ENCODE measurements at regions not wholly inside any gene's neighbourhood (a gene's known extent, or its start where the extent isn't known, plus 50 kb on each side); places are given as distances from the start of the nearest gene placed in this dataset.

DNA sequence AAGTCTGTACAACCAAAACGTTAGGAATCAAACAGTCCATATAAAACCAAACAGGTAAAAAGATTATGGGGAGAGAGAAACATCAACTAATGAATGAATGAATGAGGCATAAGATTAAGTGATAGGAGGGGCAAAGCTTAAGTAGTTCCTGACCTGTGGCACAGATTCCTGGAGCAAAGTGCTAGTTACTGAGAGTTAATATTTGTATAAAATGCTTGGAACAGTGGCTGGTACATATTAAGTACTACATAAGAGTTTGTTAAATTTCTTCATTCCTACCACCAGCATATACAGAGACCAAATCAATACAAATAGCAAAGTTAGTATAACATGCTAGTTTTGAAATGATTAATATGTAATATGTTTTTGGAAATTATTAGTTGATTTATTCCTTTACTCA is 363.7 kb downstream of the ADAM29 start:
- no peak for DNase-seq (ENCODE audit: low read depth)
- no peak overlapping the region for H3K4me3 ChIP-seq (ENCODE audit: control insufficient read depth, low read depth, low read length)
- TF ChIP-seq, protein P1, sequence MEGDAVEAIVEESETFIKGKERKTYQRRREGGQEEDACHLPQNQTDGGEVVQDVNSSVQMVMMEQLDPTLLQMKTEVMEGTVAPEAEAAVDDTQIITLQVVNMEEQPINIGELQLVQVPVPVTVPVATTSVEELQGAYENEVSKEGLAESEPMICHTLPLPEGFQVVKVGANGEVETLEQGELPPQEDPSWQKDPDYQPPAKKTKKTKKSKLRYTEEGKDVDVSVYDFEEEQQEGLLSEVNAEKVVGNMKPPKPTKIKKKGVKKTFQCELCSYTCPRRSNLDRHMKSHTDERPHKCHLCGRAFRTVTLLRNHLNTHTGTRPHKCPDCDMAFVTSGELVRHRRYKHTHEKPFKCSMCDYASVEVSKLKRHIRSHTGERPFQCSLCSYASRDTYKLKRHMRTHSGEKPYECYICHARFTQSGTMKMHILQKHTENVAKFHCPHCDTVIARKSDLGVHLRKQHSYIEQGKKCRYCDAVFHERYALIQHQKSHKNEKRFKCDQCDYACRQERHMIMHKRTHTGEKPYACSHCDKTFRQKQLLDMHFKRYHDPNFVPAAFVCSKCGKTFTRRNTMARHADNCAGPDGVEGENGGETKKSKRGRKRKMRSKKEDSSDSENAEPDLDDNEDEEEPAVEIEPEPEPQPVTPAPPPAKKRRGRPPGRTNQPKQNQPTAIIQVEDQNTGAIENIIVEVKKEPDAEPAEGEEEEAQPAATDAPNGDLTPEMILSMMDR (conservative IDR thresholded peaks at IDR 0.05; ENCODE audit: control insufficient read depth, insufficient read depth, low read depth, low read length) = no peak

DNA sequence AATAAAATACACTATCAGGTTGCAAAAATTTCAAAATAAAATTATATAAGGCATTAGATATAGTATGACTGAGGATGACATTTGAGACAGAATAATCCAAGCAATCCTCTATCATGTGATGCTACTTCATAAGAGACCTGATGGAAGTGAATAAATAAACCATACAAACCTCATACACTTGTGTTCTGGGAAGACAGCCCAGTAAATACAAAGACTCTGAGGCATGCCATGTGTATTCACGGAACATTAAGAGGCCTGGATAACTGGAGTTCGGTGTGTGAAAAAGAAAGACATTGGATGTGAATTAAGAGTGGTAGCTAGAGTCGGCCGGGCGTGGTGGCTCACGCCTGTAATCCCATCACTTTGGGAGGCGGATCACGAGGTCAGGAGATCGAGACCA is 364.2 kb downstream of the ADAM29 start:
- no peak for DNase-seq (ENCODE audit: low read depth)
- H3K4me3 ChIP-seq (ENCODE audit: control insufficient read depth, low read depth, low read length) = no peak overlapping the region
- TF ChIP-seq, protein P1 (conservative IDR thresholded peaks at IDR 0.05; ENCODE audit: control insufficient read depth, insufficient read depth, low read depth, low read length) = no peak

DNA sequence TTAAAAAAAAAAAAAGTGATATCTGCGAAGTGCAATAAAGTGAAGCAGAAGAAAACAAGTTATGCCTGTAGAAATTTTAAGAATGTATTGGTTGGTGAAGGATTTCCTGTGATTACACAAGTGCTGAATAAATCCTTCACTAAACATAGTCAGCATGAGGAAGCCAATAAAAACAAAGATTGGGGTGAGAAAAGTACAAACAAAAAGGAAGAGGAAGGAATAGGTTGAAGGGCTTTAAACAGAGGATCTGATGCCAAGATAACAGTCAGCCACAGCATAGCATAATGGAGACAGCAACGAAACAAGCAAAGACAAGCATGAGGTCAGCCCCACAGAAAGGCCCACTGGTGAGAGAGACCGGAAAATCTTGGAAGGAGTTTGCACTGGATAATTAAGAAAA is 372.2 kb downstream of the ADAM29 start:
- peak; percentile 65 for DNase-seq (ENCODE audit: low read depth)
- H3K4me3 ChIP-seq (ENCODE audit: control insufficient read depth, low read depth, low read length) = no peak overlapping the region
- TF ChIP-seq, protein P1 (conservative IDR thresholded peaks at IDR 0.05; ENCODE audit: control insufficient read depth, insufficient read depth, low read depth, low read length) = no peak

- H3K4me3 ChIP-seq (ENCODE audit: control insufficient read depth, low read depth, low read length) = no peak overlapping the region
- TF ChIP-seq, protein P1 (conservative IDR thresholded peaks at IDR 0.05; ENCODE audit: control insufficient read depth, insufficient read depth, low read depth, low read length) = no peak
- DNase-seq (ENCODE audit: low read depth) = peak; percentile 76
Observed at GRCh38 chr4:175297965-175298565, 379.9 kb downstream of the ADAM29 start.

DNA sequence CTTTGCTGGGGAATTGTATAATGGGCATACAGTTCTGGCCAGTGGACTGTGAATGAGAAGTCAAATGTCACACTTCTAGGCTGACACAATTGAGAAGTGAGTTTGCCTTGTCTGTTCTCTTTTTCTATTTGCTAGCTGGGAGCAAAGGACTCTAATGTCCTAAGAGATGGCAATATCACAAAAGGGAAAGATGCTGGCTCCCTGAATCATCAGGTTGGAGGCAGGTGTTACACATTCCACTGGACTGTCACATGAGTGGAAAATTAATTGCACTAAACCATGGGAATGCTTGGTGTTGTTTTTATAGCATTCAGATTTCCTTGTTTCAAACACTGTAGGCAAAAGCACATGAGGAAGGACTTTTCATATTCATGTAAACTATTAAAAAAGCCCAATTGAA is 388.3 kb downstream of the ADAM29 start:
- H3K4me3 ChIP-seq (ENCODE audit: control insufficient read depth, low read depth, low read length) = no peak overlapping the region
- TF ChIP-seq, protein P1 (conservative IDR thresholded peaks at IDR 0.05; ENCODE audit: control insufficient read depth, insufficient read depth, low read depth, low read length) = no peak
- no peak for DNase-seq (ENCODE audit: low read depth)

DNA sequence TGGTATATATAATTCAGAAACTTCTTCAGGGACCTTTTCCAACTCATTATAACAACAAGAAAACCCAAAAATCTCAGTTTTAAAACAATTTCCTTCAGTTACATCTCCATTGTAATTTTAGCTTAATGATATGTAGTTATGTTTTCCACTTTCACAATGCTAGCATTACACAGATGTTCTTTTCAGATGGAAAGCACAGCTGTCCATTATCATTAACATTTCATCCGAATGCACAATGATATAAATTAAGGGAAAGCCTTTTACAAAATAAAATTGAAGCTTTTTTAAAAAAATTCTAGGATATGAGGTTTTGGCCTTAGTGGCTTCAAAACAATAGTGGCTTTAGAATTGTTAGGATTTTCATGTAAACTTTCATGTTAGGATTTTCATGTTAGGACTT is 389.2 kb downstream of the ADAM29 start:
- TF ChIP-seq, protein P1 (conservative IDR thresholded peaks at IDR 0.05; ENCODE audit: control insufficient read depth, insufficient read depth, low read depth, low read length) = no peak

DNA sequence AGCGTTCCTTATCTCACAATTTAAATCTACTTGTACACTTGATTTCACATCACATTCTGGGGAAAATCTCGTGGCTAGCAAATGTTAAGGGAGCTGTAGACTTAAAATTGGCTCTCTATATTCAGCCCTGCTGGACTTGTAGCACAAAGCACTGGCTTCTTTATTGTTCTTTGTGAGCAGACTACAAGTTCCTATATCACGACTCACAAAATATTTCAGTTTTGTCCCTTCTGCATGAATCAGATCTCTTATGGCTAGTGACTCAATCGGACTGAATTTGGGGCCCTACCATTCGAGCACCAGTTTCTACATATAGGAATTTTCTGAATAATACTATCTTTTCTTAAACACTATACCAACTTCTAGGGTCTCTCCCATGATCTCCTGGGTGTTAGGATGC is 390.1 kb downstream of the ADAM29 start:
- peak; percentile 51 for DNase-seq (ENCODE audit: low read depth)
- H3K4me3 ChIP-seq (ENCODE audit: control insufficient read depth, low read depth, low read length) = no peak overlapping the region
- TF ChIP-seq, protein P1 (conservative IDR thresholded peaks at IDR 0.05; ENCODE audit: control insufficient read depth, insufficient read depth, low read depth, low read length) = no peak

More for the DNA sequence above, 389.2 kb downstream of the ADAM29 start:
- H3K4me3 ChIP-seq (ENCODE audit: control insufficient read depth, low read depth, low read length) = no peak overlapping the region
- no peak for DNase-seq (ENCODE audit: low read depth)

Data from fibroblast of mammary gland (primary cell).